ENCODE measurements at regions not wholly inside any gene's neighbourhood (a gene's known extent, or its start where the extent isn't known, plus 50 kb on each side); places are given as distances from the start of the nearest gene placed in this dataset.
"Not testable (repeated sequence)": the region's sequence is repeated elsewhere in the genome, so short reads cannot be mapped to it uniquely, and the experiment has no call there.

DNA sequence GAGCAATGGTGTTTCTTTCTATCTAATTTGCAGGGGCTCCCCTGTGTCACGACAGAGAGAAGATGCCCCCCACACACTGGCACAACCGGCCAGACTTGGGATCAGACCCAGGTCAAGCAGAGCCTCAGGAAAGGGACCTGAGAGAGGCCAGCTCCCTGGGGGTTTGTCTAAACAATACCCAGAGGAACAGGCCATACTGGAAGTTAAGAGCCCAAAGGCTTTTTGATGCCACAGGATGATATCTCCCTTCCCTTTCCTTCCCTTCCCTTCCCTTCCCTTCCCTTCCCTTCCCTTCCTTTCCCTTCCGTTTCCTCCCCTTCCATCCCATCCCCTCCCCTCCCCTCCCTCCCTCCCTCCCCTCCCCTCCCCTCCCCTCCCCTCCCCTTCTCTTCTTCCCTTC lies 139.2 kb downstream of the ARL4C start:
- DNase-seq (ENCODE audit: low read depth): no peak
- no peak overlapping the region for H3K4me3 ChIP-seq (ENCODE audit: low read depth, low read length)
- TF ChIP-seq, protein P1, sequence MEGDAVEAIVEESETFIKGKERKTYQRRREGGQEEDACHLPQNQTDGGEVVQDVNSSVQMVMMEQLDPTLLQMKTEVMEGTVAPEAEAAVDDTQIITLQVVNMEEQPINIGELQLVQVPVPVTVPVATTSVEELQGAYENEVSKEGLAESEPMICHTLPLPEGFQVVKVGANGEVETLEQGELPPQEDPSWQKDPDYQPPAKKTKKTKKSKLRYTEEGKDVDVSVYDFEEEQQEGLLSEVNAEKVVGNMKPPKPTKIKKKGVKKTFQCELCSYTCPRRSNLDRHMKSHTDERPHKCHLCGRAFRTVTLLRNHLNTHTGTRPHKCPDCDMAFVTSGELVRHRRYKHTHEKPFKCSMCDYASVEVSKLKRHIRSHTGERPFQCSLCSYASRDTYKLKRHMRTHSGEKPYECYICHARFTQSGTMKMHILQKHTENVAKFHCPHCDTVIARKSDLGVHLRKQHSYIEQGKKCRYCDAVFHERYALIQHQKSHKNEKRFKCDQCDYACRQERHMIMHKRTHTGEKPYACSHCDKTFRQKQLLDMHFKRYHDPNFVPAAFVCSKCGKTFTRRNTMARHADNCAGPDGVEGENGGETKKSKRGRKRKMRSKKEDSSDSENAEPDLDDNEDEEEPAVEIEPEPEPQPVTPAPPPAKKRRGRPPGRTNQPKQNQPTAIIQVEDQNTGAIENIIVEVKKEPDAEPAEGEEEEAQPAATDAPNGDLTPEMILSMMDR (IDR thresholded peaks at IDR 0.05; ENCODE audit: low read depth, low read length, missing control alignments): no peak

DNA sequence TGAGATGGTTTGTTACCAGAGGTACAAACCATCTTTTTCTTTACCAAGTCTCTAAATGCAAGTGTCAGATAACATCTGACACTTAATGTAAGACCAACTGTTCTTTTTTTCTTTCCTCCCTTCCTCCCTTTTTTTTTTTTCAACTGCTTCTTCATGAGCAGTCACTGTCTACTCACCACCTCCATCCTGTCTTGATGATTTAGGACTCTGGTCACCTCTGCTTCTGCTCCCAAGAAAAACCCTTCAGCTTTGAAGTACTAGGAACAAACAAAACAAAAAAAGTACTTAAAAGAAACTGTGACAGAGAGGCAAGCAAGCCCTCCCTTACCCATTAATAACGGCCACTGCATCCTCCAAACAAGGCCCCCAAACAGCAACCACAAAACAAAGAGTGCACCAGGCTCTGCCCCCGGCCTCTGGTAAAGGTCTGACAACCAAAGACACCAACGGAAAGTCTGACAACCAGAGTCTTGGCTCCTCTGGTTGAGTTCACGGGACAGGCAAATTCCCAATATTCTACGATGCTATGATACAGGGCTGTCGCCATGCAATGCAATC lies 141.0 kb downstream of the ARL4C start:
- no peak overlapping the region for H3K4me3 ChIP-seq (ENCODE audit: low read depth, low read length)

DNA sequence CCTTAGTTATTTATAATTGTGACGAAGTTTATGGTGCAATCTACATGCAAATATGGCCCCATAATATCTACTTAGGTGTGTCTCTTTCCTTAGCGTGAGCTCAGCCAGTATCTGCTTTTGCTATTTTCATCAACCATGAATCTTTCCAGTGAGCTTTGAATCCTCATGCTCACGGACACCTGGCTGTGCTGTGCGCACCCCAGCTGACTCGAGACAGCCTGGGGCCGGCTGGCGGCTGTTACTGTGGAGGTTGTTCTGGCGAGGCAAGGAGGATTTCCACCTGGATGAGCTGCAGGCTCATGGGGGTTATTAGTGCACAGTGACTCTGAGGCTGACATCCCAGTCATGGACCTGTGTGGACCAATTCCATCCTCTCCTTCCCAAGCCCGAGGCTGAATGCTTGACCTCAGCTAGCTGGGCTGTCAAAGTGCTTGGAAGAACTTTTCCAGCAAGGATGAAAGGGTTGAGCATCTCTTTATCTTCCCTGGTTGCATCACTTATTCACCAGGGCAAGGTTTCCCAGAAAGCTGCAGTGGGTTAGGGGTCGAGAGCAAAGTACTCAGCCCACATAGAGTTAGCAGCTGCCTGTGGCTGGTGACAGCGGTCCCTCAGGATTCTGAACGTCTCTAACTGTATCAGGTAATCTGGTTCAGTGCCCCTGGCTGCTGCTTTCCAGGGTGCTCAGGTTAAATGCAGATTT lies 141.7 kb downstream of the ARL4C start:
- H3K4me3 ChIP-seq (ENCODE audit: low read depth, low read length): no peak overlapping the region
- DNase-seq (ENCODE audit: low read depth): no peak
- TF ChIP-seq, protein P1 (IDR thresholded peaks at IDR 0.05; ENCODE audit: low read depth, low read length, missing control alignments): no peak

More for the DNA sequence above, 141.0 kb downstream of the ARL4C start:
- TF ChIP-seq, protein P1 (IDR thresholded peaks at IDR 0.05; ENCODE audit: low read depth, low read length, missing control alignments): no peak
- DNase-seq (ENCODE audit: low read depth): no peak

DNA sequence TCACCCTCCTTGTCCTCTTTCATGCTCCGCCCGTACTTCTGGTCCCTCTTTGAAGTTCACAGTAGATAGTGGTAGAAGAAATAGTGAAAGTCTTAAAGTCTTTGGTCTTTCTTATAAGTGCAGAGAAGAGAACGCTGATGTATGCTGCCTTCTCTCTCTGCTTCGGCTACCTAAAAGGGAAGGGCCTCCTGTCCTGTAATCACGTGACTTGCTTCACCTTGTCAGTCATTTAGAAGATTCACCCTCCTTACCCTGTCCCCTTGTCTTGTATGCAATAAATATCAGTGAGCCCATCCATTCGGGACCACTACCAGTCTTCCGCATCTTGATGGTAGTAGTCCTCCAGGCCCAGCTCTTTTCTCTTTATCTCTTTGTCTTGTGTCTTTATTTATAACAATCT lies 144.6 kb downstream of the ARL4C start:
- H3K4me3 ChIP-seq (ENCODE audit: low read depth, low read length): no peak overlapping the region
- DNase-seq (ENCODE audit: low read depth): no peak
- TF ChIP-seq, protein P1 (IDR thresholded peaks at IDR 0.05; ENCODE audit: low read depth, low read length, missing control alignments): no peak

DNA sequence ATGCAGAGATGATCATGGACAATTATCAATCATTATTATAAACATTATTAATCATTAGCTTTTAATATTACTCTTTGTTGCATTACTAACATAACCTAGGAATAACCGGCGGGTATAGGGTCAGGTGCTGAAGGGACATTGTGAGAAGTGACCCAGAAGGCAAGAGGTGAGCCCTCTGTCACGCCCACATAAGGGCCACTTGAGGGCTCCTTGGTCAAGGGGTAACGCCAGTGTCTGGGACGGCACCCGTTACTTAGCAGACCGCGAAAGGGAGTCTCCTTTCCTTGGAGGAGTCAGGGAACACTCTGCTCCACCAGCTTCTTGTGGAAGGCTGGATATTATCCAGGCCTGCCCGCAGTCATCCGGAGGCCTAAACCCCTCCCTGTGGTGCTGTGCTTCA lies 145.0 kb downstream of the ARL4C start:
- not testable (repeated sequence) for DNase-seq (ENCODE audit: low read depth); H3K4me3 ChIP-seq (ENCODE audit: low read depth, low read length)

DNA sequence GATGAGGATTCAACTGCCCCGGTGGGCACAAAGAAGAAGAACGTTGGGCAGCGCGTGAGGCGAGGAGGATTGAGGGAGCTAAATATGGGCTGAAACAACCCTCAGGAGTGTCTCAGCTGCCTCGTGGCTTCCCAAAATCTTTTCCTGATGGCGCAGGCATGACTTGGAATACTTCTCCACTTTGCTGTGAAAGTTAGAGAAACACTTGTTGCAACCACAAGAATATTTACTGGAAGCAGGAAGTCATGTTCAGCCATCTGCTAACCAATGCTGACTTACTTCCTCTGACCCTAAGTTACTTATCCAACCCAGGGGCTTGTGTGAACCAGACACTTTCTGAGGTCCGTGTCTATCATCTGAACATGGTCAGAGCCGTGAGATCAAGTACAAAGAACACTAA lies 148.8 kb downstream of the ARL4C start:
- no peak for DNase-seq (ENCODE audit: low read depth)
- H3K4me3 ChIP-seq (ENCODE audit: low read depth, low read length): no peak overlapping the region
- TF ChIP-seq, protein P1 (IDR thresholded peaks at IDR 0.05; ENCODE audit: low read depth, low read length, missing control alignments): no peak

DNA sequence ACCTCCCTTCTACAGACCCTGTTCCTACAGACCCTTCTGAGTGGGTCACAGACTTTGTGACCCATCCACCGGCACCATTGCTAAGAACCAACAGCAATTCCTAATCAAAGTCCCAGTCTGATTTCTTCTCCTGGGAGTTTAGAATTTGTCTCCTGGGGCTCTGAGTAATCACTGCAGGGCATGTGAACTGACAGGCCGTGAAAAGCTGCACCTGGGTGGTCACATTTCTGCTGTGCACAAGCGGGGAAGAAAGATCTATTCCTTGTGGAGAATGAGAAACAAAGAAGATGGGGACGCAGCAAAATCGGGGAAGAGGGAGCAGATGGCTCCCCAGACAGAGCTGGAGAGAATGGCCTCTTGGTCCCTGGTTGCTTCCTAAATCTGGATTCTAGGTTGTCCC lies 151.0 kb downstream of the ARL4C start:
- H3K4me3 ChIP-seq (ENCODE audit: low read depth, low read length): no peak overlapping the region
- DNase-seq (ENCODE audit: low read depth): no peak
- TF ChIP-seq, protein P1 (IDR thresholded peaks at IDR 0.05; ENCODE audit: low read depth, low read length, missing control alignments): no peak

Measured in GM12864 (cell line).